Endothelial cell (in vitro differentiated cells): ENCODE measurements at regions not wholly inside any gene's neighbourhood (a gene's known extent, or its start where the extent isn't known, plus 50 kb on each side); places are given as distances from the start of the nearest gene placed in this dataset.
A peak's percentile ranks its signal among the peaks of the same experiment; 100 is the strongest.

Experiments
- DNase-seq: peaks from one replicate; pipeline ENCODE4 v3.0.0; 2021; ENCODE audit warnings: low spot score
- H3K27ac Mint-ChIP-seq: one replicate; pipeline ENCODE4 v1.8.0; 2021; ENCODE audit warnings: mixed read lengths, inconsistent platforms; ENCODE audit not compliant: unreplicated experiment
- H3K27me3 Mint-ChIP-seq: one replicate; pipeline ENCODE4 v1.8.0; 2021; ENCODE audit warnings: mild to moderate bottlenecking, moderate library complexity, mixed read lengths, inconsistent platforms; ENCODE audit not compliant: unreplicated experiment
- H3K36me3 Mint-ChIP-seq: one replicate; pipeline ENCODE4 v1.8.0; 2021; ENCODE audit warnings: mild to moderate bottlenecking, low read depth, mixed read lengths, inconsistent platforms; ENCODE audit not compliant: unreplicated experiment
- H3K4me1 Mint-ChIP-seq: one replicate; pipeline ENCODE4 v1.8.0; 2021; ENCODE audit warnings: mild to moderate bottlenecking, mixed read lengths, inconsistent platforms; ENCODE audit not compliant: unreplicated experiment
- H3K4me3 Mint-ChIP-seq: one replicate; pipeline ENCODE4 v1.8.0; 2021; ENCODE audit warnings: mild to moderate bottlenecking, mixed read lengths, inconsistent platforms; ENCODE audit not compliant: unreplicated experiment
- H3K9me3 Mint-ChIP-seq: one replicate; pipeline ENCODE4 v1.8.0; 2021; ENCODE audit warnings: mixed read lengths, inconsistent platforms; ENCODE audit not compliant: unreplicated experiment
- CTCF ChIP-seq: fragments of 200-600 bp; sonication (generic); IDR thresholded peaks from one replicate; pipeline ENCODE4 v1.5.0; 2021; ENCODE audit warnings: antibody characterized with exemption; ENCODE audit not compliant: unreplicated experiment

- Mint-ChIP-seq H3K36me3 (peaks cover 8% of the 10 kb centered on the region), H3K27me3 (peaks cover 2% of the 10 kb centered on the region), H3K4me3 (no peak overlapping the region), H3K9me3 (peaks cover 8% of the 10 kb centered on the region), H3K4me1 (peaks cover 6% of the 10 kb centered on the region), H3K27ac (no peak overlapping the region)
- TF ChIP-seq CTCF: no peak
- no peak for DNase-seq
Measured at GRCh38 chr2:43092520-43093179, 133.8 kb downstream of the ZFP36L2 start.

- H3K4me3 Mint-ChIP-seq: no peak overlapping the region
- DNase-seq: no peak
Measured at GRCh38 chr2:43090317-43090716, 136.1 kb downstream of the ZFP36L2 start.

GRCh38 chr2:43088143-43089073 lies 138.0 kb downstream of the ZFP36L2 start:
- Mint-ChIP-seq H3K27ac (no peak overlapping the region), H3K9me3 (peaks cover 4% of the 10 kb centered on the region), H3K4me3 (no peak overlapping the region), H3K36me3 (peaks cover 4% of the 10 kb centered on the region), H3K27me3 (peaks cover 11% of the 10 kb centered on the region), H3K4me1 (peaks cover 33% of the 10 kb centered on the region)
- no peak for TF ChIP-seq CTCF
- DNase-seq: no peak

More at GRCh38 chr2:43090317-43090716, 136.1 kb downstream of the ZFP36L2 start:
- H3K27ac Mint-ChIP-seq: no peak overlapping the region
- peaks cover 4% of the 10 kb centered on the region for H3K36me3 Mint-ChIP-seq
- H3K4me1 Mint-ChIP-seq: peaks cover 17% of the 10 kb centered on the region
- H3K9me3 Mint-ChIP-seq: peaks cover 4% of the 10 kb centered on the region
- TF ChIP-seq CTCF: no peak
- peaks cover 10% of the 10 kb centered on the region for H3K27me3 Mint-ChIP-seq

- Mint-ChIP-seq H3K36me3 (peaks cover 4% of the 10 kb centered on the region), H3K9me3 (peaks cover 4% of the 10 kb centered on the region), H3K4me1 (peaks cover 41% of the 10 kb centered on the region), H3K4me3 (no peak overlapping the region), H3K27ac (peak overlapping the region; percentile 5), H3K27me3 (peaks cover 13% of the 10 kb centered on the region)
- DNase-seq: no peak
- no peak for TF ChIP-seq CTCF
Measured at GRCh38 chr2:43087413-43087812, 139.0 kb downstream of the ZFP36L2 start.
